Right atrium auricular region (tissue), 2 donors: ENCODE measurements at regions not wholly inside any gene's neighbourhood (a gene's known extent, or its start where the extent isn't known, plus 50 kb on each side); places are given as distances from the start of the nearest gene placed in this dataset.

Experiments used
- DNase-seq: peaks from one replicate; pipeline ENCODE4 v3.0.0-alpha.2; 2019; ENCODE audit warnings: low spot score
- H3K27ac ChIP-seq, 2 donors: fragments of 200-600 bp; sonication (generic); 1 replicate in 1 of 2; 2 replicates in 1 of 2; pipeline ENCODE4 v1.5.1; 2016 to 2019
- H3K27me3 ChIP-seq, 2 donors: fragments of 200-600 bp; sonication (generic); one replicate each; pipeline versions ENCODE4 v1.5.1 to v1.6.0; 2017 to 2019
- H3K36me3 ChIP-seq: fragments of 200-600 bp; sonication (generic); one replicate; pipeline ENCODE4 v1.5.1; 2016
- H3K4me1 ChIP-seq, 2 donors: fragments of 200-600 bp; sonication (generic); one replicate each; pipeline versions ENCODE4 v1.5.1 to v1.6.0; 2017 to 2019
- H3K4me3 ChIP-seq, 2 donors: fragments of 200-600 bp; sonication (generic); 1 replicate in 1 of 2; 2 replicates in 1 of 2; pipeline ENCODE4 v1.5.1; 2017 to 2019; ENCODE audit warnings: mild to moderate bottlenecking in 1 of 2, moderate library complexity in 1 of 2
- H3K9me3 ChIP-seq, 2 donors: fragments of 200-600 bp; sonication (generic); one replicate each; pipeline ENCODE4 v1.5.1; 2019
- TF ChIP-seq, protein P1 (sequence below), 2 donors: fragments of 200-600 bp; sonication (generic); IDR thresholded peaks; one replicate each; pipeline ENCODE4 v1.5.1; 2019; ENCODE audit warnings: antibody characterized with exemption in 2 of 2

DNA sequence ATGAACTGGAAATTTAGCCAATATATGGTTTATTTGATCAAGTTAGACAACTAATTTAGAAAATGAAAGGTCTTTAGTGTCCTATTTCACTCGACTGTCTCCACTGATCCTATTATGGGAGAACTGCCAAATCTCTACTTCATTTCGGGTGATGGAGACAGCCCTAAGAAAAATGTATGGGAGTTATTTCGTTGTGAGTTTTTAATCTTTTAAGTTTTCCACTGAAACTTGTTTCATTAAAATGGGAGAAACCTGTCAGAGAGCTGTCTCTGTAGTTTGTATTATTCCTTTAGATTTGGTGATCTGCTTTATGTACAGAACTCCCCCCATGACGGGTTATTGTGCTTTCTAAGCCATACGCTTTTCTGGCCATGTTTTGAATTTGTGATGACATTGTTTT lies 899.7 kb downstream of the ADGRL2 start:
- TF ChIP-seq, protein P1, sequence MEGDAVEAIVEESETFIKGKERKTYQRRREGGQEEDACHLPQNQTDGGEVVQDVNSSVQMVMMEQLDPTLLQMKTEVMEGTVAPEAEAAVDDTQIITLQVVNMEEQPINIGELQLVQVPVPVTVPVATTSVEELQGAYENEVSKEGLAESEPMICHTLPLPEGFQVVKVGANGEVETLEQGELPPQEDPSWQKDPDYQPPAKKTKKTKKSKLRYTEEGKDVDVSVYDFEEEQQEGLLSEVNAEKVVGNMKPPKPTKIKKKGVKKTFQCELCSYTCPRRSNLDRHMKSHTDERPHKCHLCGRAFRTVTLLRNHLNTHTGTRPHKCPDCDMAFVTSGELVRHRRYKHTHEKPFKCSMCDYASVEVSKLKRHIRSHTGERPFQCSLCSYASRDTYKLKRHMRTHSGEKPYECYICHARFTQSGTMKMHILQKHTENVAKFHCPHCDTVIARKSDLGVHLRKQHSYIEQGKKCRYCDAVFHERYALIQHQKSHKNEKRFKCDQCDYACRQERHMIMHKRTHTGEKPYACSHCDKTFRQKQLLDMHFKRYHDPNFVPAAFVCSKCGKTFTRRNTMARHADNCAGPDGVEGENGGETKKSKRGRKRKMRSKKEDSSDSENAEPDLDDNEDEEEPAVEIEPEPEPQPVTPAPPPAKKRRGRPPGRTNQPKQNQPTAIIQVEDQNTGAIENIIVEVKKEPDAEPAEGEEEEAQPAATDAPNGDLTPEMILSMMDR (IDR thresholded peaks at IDR 0.05): no peak
- no peak for DNase-seq
- no peaks in the 10 kb centered on the region for H3K4me1 ChIP-seq
- H3K27ac ChIP-seq: no peak overlapping the region
- no peaks in the 10 kb centered on the region for H3K27me3 ChIP-seq
- H3K36me3 ChIP-seq: no peaks in the 10 kb centered on the region
- no peak overlapping the region for H3K4me3 ChIP-seq
- H3K9me3 ChIP-seq: no peaks in the 10 kb centered on the region

- Histone ChIP-seq H3K36me3 (no peaks in the 10 kb centered on the region), H3K27me3 (no peaks in the 10 kb centered on the region), H3K4me3 (no peak overlapping the region), H3K4me1 (no peaks in the 10 kb centered on the region), H3K9me3 (no peaks in the 10 kb centered on the region), H3K27ac (peak overlapping the region in 1 of 2 donors; percentile 6)
- TF ChIP-seq, protein P1 (IDR thresholded peaks at IDR 0.05): no peak
- DNase-seq: no peak
Measured at GRCh38 chr1:82697965-82698364, 897.2 kb downstream of the ADGRL2 start.

GRCh38 chr1:82695443-82695842 lies 894.7 kb downstream of the ADGRL2 start:
- no peak for DNase-seq
- Histone ChIP-seq H3K4me1 (no peaks in the 10 kb centered on the region), H3K27ac (no peak overlapping the region), H3K4me3 (no peak overlapping the region), H3K9me3 (no peaks in the 10 kb centered on the region), H3K27me3 (no peaks in the 10 kb centered on the region), H3K36me3 (no peaks in the 10 kb centered on the region)
- TF ChIP-seq, protein P1 (IDR thresholded peaks at IDR 0.05): no peak

DNA sequence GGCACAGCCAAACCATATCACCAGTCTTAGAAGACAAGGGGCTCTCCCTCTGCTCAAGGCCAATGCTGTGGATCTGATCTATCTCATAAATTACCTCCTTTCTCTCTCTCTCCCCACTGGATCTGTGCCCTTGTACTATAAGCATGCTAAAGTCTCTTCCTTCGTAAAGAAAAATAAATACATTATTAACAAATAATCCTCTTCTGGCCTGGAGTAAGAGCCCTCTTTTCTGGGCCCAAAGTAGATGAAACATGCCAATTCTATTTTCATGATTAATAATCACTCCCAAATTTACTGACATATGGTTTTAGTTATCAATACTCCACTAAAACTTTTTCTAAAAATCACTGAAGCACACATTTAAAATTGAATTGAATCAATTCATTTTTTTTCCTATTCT lies 889.7 kb downstream of the ADGRL2 start:
- no peaks in the 10 kb centered on the region for H3K4me1 ChIP-seq
- H3K36me3 ChIP-seq: no peaks in the 10 kb centered on the region
- no peaks in the 10 kb centered on the region for H3K27me3 ChIP-seq
- H3K9me3 ChIP-seq: peaks cover 0 to 9% of the 10 kb centered on the region in 2 donors
- no peak overlapping the region for H3K4me3 ChIP-seq
- TF ChIP-seq, protein P1 (IDR thresholded peaks at IDR 0.05): no peak
- DNase-seq: no peak
- H3K27ac ChIP-seq: no peak overlapping the region

GRCh38 chr1:82689217-82689616 lies 888.5 kb downstream of the ADGRL2 start:
- TF ChIP-seq, protein P1 (IDR thresholded peaks at IDR 0.05): no peak
- Histone ChIP-seq H3K36me3 (no peaks in the 10 kb centered on the region), H3K9me3 (peaks cover 0 to 11% of the 10 kb centered on the region in 2 donors), H3K27me3 (no peaks in the 10 kb centered on the region), H3K27ac (no peak overlapping the region), H3K4me1 (no peaks in the 10 kb centered on the region), H3K4me3 (no peak overlapping the region)
- DNase-seq: no peak

DNA sequence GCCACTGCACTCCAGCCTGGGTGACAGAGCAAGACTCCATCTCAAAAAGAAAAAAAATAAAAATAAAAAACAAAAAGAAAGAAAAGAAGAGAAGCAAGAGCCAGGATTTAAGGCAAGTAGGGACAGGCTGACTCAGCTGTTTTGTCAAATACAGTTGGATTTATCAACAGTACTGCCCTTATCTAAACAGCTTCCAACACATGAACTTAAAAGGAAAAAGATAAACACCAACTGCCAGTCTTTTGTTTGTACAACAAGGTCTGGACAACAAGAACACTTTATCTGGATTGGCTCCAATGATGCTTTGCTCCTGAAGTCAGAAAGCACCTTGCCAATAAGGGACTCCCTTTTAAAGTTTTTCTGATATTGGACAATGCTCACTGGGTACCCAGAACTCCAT lies 886.0 kb downstream of the ADGRL2 start:
- Histone ChIP-seq H3K9me3 (peaks cover 0 to 11% of the 10 kb centered on the region in 2 donors), H3K27ac (no peak overlapping the region), H3K27me3 (no peaks in the 10 kb centered on the region), H3K4me1 (no peaks in the 10 kb centered on the region), H3K36me3 (no peaks in the 10 kb centered on the region), H3K4me3 (no peak overlapping the region)
- TF ChIP-seq, protein P1 (IDR thresholded peaks at IDR 0.05): no peak
- no peak for DNase-seq
